ENCODE measurements at regions not wholly inside any gene's neighbourhood (a gene's known extent, or its start where the extent isn't known, plus 50 kb on each side); places are given as distances from the start of the nearest gene placed in this dataset.
"Not testable (repeated sequence)": the region's sequence is repeated elsewhere in the genome, so short reads cannot be mapped to it uniquely, and the experiment has no call there.

DNA sequence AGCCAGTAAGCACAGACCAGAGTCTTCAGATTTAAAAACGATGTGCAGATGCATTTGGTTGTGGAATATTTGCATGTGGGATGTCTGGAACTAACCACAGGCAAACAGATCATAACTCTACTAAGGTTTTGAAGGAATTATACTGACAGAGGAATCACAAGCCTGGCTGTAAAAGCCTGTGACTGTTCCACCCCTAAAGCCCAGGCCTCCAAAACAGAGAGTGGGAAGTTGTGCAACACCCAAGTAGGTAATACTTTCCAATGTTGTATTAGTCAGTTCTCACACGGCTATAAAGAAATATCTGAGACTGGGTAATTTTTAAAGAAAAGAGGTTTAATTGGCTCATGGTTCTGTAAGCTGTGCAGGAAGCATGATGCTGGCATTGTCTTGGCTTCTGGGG is 68.1 kb upstream of the DCD start:
- H3K27me3 ChIP-seq (ENCODE audit: insufficient read depth, poor library complexity, severe bottlenecking) = no peaks in the 10 kb centered on the region
- no peak overlapping the region for H3K27ac ChIP-seq (replicated peaks)
- TF ChIP-seq, protein P1, sequence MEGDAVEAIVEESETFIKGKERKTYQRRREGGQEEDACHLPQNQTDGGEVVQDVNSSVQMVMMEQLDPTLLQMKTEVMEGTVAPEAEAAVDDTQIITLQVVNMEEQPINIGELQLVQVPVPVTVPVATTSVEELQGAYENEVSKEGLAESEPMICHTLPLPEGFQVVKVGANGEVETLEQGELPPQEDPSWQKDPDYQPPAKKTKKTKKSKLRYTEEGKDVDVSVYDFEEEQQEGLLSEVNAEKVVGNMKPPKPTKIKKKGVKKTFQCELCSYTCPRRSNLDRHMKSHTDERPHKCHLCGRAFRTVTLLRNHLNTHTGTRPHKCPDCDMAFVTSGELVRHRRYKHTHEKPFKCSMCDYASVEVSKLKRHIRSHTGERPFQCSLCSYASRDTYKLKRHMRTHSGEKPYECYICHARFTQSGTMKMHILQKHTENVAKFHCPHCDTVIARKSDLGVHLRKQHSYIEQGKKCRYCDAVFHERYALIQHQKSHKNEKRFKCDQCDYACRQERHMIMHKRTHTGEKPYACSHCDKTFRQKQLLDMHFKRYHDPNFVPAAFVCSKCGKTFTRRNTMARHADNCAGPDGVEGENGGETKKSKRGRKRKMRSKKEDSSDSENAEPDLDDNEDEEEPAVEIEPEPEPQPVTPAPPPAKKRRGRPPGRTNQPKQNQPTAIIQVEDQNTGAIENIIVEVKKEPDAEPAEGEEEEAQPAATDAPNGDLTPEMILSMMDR (IDR thresholded peaks at IDR 0.05; ENCODE audit: insufficient read depth, low read length) = no peak
- TF ChIP-seq POLR2AphosphoS5 (IDR thresholded peaks at IDR 0.05; ENCODE audit: low read depth) = no peak
- TF ChIP-seq, protein P2, sequence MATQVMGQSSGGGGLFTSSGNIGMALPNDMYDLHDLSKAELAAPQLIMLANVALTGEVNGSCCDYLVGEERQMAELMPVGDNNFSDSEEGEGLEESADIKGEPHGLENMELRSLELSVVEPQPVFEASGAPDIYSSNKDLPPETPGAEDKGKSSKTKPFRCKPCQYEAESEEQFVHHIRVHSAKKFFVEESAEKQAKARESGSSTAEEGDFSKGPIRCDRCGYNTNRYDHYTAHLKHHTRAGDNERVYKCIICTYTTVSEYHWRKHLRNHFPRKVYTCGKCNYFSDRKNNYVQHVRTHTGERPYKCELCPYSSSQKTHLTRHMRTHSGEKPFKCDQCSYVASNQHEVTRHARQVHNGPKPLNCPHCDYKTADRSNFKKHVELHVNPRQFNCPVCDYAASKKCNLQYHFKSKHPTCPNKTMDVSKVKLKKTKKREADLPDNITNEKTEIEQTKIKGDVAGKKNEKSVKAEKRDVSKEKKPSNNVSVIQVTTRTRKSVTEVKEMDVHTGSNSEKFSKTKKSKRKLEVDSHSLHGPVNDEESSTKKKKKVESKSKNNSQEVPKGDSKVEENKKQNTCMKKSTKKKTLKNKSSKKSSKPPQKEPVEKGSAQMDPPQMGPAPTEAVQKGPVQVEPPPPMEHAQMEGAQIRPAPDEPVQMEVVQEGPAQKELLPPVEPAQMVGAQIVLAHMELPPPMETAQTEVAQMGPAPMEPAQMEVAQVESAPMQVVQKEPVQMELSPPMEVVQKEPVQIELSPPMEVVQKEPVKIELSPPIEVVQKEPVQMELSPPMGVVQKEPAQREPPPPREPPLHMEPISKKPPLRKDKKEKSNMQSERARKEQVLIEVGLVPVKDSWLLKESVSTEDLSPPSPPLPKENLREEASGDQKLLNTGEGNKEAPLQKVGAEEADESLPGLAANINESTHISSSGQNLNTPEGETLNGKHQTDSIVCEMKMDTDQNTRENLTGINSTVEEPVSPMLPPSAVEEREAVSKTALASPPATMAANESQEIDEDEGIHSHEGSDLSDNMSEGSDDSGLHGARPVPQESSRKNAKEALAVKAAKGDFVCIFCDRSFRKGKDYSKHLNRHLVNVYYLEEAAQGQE (IDR thresholded peaks at IDR 0.05; ENCODE audit: insufficient replicate concordance, low read depth) = no peak
- no peak for TF ChIP-seq GABPA (IDR thresholded peaks at IDR 0.05; ENCODE audit: low read depth)
- no peak for TF ChIP-seq SPI1 (IDR thresholded peaks at IDR 0.05; ENCODE audit: borderline replicate concordance, low read depth)
- no peak overlapping the region for H3K4me3 ChIP-seq (replicated peaks; ENCODE audit: insufficient read depth, low read length)
- DNase-seq (ENCODE audit: low read depth in 1 of 2, low spot score in 1 of 2) = peak in 1 of 2 experiments; percentile 25

DNA sequence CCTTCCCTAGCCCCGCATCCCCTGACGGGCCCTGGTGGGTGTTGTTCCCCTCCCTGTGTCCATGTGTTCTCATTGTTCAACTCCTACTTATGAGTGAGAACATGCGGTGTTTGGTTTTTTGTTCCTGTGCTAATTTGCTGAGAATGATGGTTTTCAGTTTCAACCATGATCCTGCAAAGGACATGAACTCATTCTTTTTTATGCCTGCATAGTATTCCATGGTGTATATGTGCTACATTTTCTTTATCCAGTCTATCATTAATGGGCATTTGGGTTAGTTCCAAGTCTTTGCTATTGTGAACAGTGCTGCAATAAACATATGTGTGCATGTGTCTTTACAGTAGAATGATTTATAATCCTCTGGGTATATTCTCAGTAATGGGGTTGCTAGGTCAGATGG is 65.7 kb upstream of the DCD start:
- H3K4me3 ChIP-seq (replicated peaks; ENCODE audit: insufficient read depth, low read length); DNase-seq (ENCODE audit: low read depth in 1 of 2, low spot score in 1 of 2); H3K27ac ChIP-seq (replicated peaks); H3K27me3 ChIP-seq (ENCODE audit: insufficient read depth, poor library complexity, severe bottlenecking): not testable (repeated sequence)

DNA sequence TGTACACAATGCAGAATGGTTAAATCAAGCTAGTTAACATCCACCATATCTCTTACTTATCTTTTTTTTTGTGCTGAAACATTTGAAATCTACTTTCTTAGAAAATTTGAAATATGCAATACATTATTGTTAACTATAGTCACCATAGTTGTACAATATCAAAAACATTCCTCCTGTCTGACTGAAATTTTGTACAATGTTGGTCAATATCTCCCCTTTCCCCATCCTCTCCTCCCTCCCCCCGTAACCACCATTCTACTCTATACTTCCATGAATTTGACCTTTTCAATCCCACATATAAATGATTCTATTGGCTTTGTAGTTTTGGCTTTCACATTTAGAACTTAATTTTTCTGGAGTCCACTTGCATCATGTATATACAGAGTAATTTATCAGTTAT is 63.5 kb upstream of the DCD start:
- DNase-seq (ENCODE audit: low read depth in 1 of 2, low spot score in 1 of 2) = no peak
- H3K27ac ChIP-seq (replicated peaks) = no peak overlapping the region
- H3K4me3 ChIP-seq (replicated peaks; ENCODE audit: insufficient read depth, low read length) = no peak overlapping the region
- TF ChIP-seq POLR2AphosphoS5 (IDR thresholded peaks at IDR 0.05; ENCODE audit: low read depth) (no peak), GABPA (IDR thresholded peaks at IDR 0.05; ENCODE audit: low read depth) (no peak), SPI1 (IDR thresholded peaks at IDR 0.05; ENCODE audit: borderline replicate concordance, low read depth) (no peak)
- TF ChIP-seq, protein P1 (IDR thresholded peaks at IDR 0.05; ENCODE audit: insufficient read depth, low read length) = no peak
- TF ChIP-seq, protein P2 (IDR thresholded peaks at IDR 0.05; ENCODE audit: insufficient replicate concordance, low read depth) = no peak
- H3K27me3 ChIP-seq (ENCODE audit: insufficient read depth, poor library complexity, severe bottlenecking) = no peaks in the 10 kb centered on the region

DNA sequence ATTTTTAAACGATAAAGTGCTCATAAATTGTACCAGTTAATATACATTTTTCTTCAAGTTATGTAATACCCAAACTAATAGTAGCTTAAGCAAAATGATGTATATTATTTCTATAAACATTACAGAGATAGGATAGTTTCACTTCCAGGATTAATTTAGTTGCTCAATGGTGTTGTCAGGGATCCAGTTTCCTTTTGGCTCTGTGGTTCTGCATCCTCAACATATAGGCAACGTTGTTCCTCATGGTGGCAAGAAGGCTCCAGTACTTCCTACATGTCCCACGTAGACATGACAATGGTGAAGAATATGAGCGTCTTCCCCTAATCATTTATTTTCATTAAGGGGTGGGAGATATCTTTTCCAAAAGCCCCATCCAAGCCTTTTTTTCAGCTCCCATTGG is 60.7 kb upstream of the DCD start:
- H3K27ac ChIP-seq (replicated peaks) = no peak overlapping the region
- no peak for DNase-seq (ENCODE audit: low read depth in 1 of 2, low spot score in 1 of 2)
- no peak overlapping the region for H3K4me3 ChIP-seq (replicated peaks; ENCODE audit: insufficient read depth, low read length)

More for the DNA sequence above, 60.7 kb upstream of the DCD start:
- H3K27me3 ChIP-seq (ENCODE audit: insufficient read depth, poor library complexity, severe bottlenecking) = no peaks in the 10 kb centered on the region
- TF ChIP-seq POLR2AphosphoS5 (IDR thresholded peaks at IDR 0.05; ENCODE audit: low read depth) (no peak), GABPA (IDR thresholded peaks at IDR 0.05; ENCODE audit: low read depth) (no peak), SPI1 (IDR thresholded peaks at IDR 0.05; ENCODE audit: borderline replicate concordance, low read depth) (no peak)
- TF ChIP-seq, protein P2 (IDR thresholded peaks at IDR 0.05; ENCODE audit: insufficient replicate concordance, low read depth) = no peak
- TF ChIP-seq, protein P1 (IDR thresholded peaks at IDR 0.05; ENCODE audit: insufficient read depth, low read length) = no peak
